ENCODE measurements at regions not wholly inside any gene's neighbourhood (a gene's known extent, or its start where the extent isn't known, plus 50 kb on each side); places are given as distances from the start of the nearest gene placed in this dataset.

DNA sequence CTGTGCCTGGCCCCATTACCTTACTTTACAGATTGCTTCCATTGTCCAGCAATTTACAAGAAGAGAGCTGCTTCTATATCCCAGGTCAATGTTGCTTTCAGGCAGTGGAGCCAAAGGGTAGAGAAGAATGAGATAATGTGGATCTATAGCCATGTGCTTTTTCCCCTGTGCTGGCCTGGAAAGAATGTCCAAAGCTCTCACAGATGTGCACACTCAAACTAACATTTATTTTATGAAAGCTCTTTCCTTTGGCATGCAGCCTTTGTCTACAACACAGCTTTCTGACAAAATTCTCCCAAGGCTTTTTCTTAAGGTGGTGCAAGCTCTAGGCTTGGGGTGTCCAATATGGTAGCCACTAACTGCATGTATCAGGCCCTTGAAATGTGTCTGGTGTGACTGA, 217.3 kb downstream of the LRRC70 start:
- Histone ChIP-seq H2AFZ (ENCODE audit: low read depth, low read length) (no peak overlapping the region), H3K36me3 (ENCODE audit: insufficient read depth, low read length) (no peaks in the 10 kb centered on the region), H4K20me1 (ENCODE audit: insufficient read depth) (no peaks in the 10 kb centered on the region), H3K9me2 (ENCODE audit: insufficient read depth, low read length) (no peaks in the 10 kb centered on the region), H3K9me3 (ENCODE audit: low read length) (no peaks in the 10 kb centered on the region), H3K27ac (ENCODE audit: low read length) (no peak overlapping the region), H3F3A (ENCODE audit: insufficient read depth, low read length, poor library complexity, severe bottlenecking) (no peaks in the 10 kb centered on the region), H3K4me3 (ENCODE audit: low read length) (no peak overlapping the region), H3K4me2 (ENCODE audit: low read length) (no peak overlapping the region), H3K9ac (ENCODE audit: low read length) (no peak overlapping the region), H3K27me3 (ENCODE audit: insufficient read depth, low read depth, low read length) (no peaks in the 10 kb centered on the region), H3K79me2 (replicated peaks; ENCODE audit: insufficient read depth, low read length) (no peaks in the 10 kb centered on the region)
- TF ChIP-seq, protein P1, sequence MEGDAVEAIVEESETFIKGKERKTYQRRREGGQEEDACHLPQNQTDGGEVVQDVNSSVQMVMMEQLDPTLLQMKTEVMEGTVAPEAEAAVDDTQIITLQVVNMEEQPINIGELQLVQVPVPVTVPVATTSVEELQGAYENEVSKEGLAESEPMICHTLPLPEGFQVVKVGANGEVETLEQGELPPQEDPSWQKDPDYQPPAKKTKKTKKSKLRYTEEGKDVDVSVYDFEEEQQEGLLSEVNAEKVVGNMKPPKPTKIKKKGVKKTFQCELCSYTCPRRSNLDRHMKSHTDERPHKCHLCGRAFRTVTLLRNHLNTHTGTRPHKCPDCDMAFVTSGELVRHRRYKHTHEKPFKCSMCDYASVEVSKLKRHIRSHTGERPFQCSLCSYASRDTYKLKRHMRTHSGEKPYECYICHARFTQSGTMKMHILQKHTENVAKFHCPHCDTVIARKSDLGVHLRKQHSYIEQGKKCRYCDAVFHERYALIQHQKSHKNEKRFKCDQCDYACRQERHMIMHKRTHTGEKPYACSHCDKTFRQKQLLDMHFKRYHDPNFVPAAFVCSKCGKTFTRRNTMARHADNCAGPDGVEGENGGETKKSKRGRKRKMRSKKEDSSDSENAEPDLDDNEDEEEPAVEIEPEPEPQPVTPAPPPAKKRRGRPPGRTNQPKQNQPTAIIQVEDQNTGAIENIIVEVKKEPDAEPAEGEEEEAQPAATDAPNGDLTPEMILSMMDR (IDR thresholded peaks at IDR 0.05; ENCODE audit: poor library complexity, severe bottlenecking), result no peak
- no peak for TF ChIP-seq REST (IDR thresholded peaks at IDR 0.05; ENCODE audit: borderline replicate concordance)
- TF ChIP-seq MXI1 (conservative IDR thresholded peaks at IDR 0.05; ENCODE audit: poor library complexity, severe bottlenecking), result no peak
- no peak for TF ChIP-seq RAD21 (conservative IDR thresholded peaks at IDR 0.05)

DNA sequence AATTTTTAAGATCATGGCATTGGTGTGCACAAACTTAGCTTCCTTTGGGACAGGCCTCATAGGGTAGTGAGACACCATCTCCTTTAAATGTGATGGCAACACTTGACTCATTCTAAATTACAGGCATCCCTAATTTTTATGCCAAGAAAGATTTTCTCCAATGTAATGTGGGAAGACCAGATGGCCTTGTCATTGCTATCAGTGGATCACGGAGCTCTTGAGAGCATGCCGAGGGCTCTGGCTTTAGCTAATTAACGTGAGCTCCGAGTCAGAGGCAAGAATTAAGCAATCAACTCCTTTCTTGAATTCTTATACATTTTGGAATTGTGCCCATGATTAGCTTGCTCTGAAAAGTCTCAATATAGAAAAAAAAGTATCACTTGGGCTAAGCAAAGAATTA, 215.8 kb downstream of the LRRC70 start:
- TF ChIP-seq EZH2 (IDR thresholded peaks at IDR 0.05; ENCODE audit: borderline replicate concordance, insufficient read depth, low read length, poor library complexity, severe bottlenecking) (no peak), MXI1 (conservative IDR thresholded peaks at IDR 0.05; ENCODE audit: poor library complexity, severe bottlenecking) (no peak), RAD21 (conservative IDR thresholded peaks at IDR 0.05) (no peak), SMC3 (conservative IDR thresholded peaks at IDR 0.05; ENCODE audit: poor library complexity) (no peak), EP300 (conservative IDR thresholded peaks at IDR 0.05; ENCODE audit: poor library complexity, severe bottlenecking) (no peak)
- Histone ChIP-seq H3K27ac (ENCODE audit: low read length) (no peak overlapping the region), H3K9me2 (ENCODE audit: insufficient read depth, low read length) (no peaks in the 10 kb centered on the region), H3K36me3 (ENCODE audit: insufficient read depth, low read length) (no peaks in the 10 kb centered on the region), H2AFZ (ENCODE audit: low read depth, low read length) (no peak overlapping the region), H3F3A (ENCODE audit: insufficient read depth, low read length, poor library complexity, severe bottlenecking) (no peaks in the 10 kb centered on the region), H3K9ac (ENCODE audit: low read length) (no peak overlapping the region), H3K9me3 (ENCODE audit: low read length) (no peaks in the 10 kb centered on the region), H3K4me3 (ENCODE audit: low read length) (no peak overlapping the region), H3K27me3 (ENCODE audit: insufficient read depth, low read depth, low read length) (no peaks in the 10 kb centered on the region), H3K79me2 (replicated peaks; ENCODE audit: insufficient read depth, low read length) (no peaks in the 10 kb centered on the region), H3K4me2 (ENCODE audit: low read length) (no peak overlapping the region), H4K20me1 (ENCODE audit: insufficient read depth) (no peaks in the 10 kb centered on the region)

GRCh38 chr5:62791059-62791458, 212.4 kb downstream of the LRRC70 start:
- Histone ChIP-seq H3K79me2 (replicated peaks; ENCODE audit: insufficient read depth, low read length) (no peaks in the 10 kb centered on the region), H3K27me3 (ENCODE audit: insufficient read depth, low read depth, low read length) (no peaks in the 10 kb centered on the region), H4K20me1 (ENCODE audit: insufficient read depth) (no peaks in the 10 kb centered on the region), H3F3A (ENCODE audit: insufficient read depth, low read length, poor library complexity, severe bottlenecking) (no peaks in the 10 kb centered on the region), H3K9me2 (ENCODE audit: insufficient read depth, low read length) (no peaks in the 10 kb centered on the region), H2AFZ (ENCODE audit: low read depth, low read length) (no peak overlapping the region), H3K9ac (ENCODE audit: low read length) (no peak overlapping the region), H3K36me3 (ENCODE audit: insufficient read depth, low read length) (no peaks in the 10 kb centered on the region), H3K4me3 (ENCODE audit: low read length) (no peak overlapping the region), H3K9me3 (ENCODE audit: low read length) (no peaks in the 10 kb centered on the region), H3K27ac (ENCODE audit: low read length) (no peak overlapping the region), H3K4me2 (ENCODE audit: low read length) (no peak overlapping the region)
- TF ChIP-seq POLR2AphosphoS5 (IDR thresholded peaks at IDR 0.05) (no peak), REST (IDR thresholded peaks at IDR 0.05; ENCODE audit: borderline replicate concordance) (no peak), RAD21 (conservative IDR thresholded peaks at IDR 0.05) (no peak), EZH2 (IDR thresholded peaks at IDR 0.05; ENCODE audit: borderline replicate concordance, insufficient read depth, low read length, poor library complexity, severe bottlenecking) (no peak), MXI1 (conservative IDR thresholded peaks at IDR 0.05; ENCODE audit: poor library complexity, severe bottlenecking) (no peak), EP300 (conservative IDR thresholded peaks at IDR 0.05; ENCODE audit: poor library complexity, severe bottlenecking) (no peak), TAF1 (IDR thresholded peaks at IDR 0.05; ENCODE audit: low read depth) (no peak), SMC3 (conservative IDR thresholded peaks at IDR 0.05; ENCODE audit: poor library complexity) (no peak)
- TF ChIP-seq, protein P1 (IDR thresholded peaks at IDR 0.05; ENCODE audit: poor library complexity, severe bottlenecking), result no peak
